BJ (cell line): ENCODE measurements at regions not wholly inside any gene's neighbourhood (a gene's known extent, or its start where the extent isn't known, plus 50 kb on each side); places are given as distances from the start of the nearest gene placed in this dataset.

Experiments
- CTCF ChIA-PET: fragments of 350-600 bp; formaldehyde crosslinking; extraction: SDS; loops from one replicate; lab custom pipeline; 2021; ENCODE audit warnings: antibody characterized with exemption, inconsistent platforms; lab: Yijun Ruan, JAX
- POLR2A ChIA-PET: fragments of 300-600 bp; sonication (Branson Sonifier 250); formaldehyde crosslinking; extraction: SDS; loops from one replicate; lab custom pipeline; 2021; ENCODE audit warnings: antibody characterized with exemption; lab: Charles Lee
- DNase-seq: peaks from one replicate; pipeline ENCODE4 v3.0.0-alpha.2; 2011; ENCODE audit warnings: low read depth
- H3K27me3 ChIP-seq: 2 replicates; pipeline ENCODE4 v1.6.0; 2011; ENCODE audit warnings: low read length; ENCODE audit not compliant: control insufficient read depth, insufficient read depth
- H3K36me3 ChIP-seq: 2 replicates; pipeline ENCODE4 v1.5.1; 2011; ENCODE audit warnings: low read length; ENCODE audit not compliant: control insufficient read depth, insufficient read depth
- H3K4me3 ChIP-seq: 2 replicates; pipeline ENCODE4 v1.5.1; 2011; ENCODE audit warnings: low read depth, mild to moderate bottlenecking, control low read depth, low read length
- TF ChIP-seq, protein P1 (sequence below): IDR thresholded peaks from 2 replicates; pipeline ENCODE4 v1.5.1; 2011; ENCODE audit warnings: low read depth, mild to moderate bottlenecking, control low read depth, inconsistent platforms, low read length, moderate library complexity; ENCODE audit not compliant: insufficient read depth

DNA sequence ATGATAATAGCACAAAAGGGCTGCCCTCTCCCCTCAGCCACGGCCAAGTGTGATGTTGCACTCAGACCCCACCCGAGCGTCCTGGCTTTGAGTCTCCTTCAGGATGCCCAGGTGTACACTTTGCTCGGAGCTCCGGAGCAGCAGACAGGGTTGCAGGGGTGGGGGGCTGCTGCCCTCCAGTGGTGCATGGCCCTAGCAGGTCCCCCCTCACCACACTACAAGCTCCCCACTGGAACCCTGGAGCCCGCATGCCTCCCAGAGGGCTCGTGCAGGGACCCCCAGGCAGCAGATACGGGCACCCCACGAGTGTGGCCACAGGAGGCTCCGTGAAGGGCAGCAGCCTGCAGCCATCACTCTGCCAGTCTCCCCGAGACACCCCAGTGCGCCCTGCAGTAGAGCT, 69.9 kb upstream of the C14orf180 start:
- ChIA-PET POLR2A (no interaction called here), CTCF (no interaction called here)
- H3K4me3 ChIP-seq, result no peak overlapping the region
- DNase-seq, result no peak
- TF ChIP-seq, protein P1, sequence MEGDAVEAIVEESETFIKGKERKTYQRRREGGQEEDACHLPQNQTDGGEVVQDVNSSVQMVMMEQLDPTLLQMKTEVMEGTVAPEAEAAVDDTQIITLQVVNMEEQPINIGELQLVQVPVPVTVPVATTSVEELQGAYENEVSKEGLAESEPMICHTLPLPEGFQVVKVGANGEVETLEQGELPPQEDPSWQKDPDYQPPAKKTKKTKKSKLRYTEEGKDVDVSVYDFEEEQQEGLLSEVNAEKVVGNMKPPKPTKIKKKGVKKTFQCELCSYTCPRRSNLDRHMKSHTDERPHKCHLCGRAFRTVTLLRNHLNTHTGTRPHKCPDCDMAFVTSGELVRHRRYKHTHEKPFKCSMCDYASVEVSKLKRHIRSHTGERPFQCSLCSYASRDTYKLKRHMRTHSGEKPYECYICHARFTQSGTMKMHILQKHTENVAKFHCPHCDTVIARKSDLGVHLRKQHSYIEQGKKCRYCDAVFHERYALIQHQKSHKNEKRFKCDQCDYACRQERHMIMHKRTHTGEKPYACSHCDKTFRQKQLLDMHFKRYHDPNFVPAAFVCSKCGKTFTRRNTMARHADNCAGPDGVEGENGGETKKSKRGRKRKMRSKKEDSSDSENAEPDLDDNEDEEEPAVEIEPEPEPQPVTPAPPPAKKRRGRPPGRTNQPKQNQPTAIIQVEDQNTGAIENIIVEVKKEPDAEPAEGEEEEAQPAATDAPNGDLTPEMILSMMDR, result no peak
- no peaks in the 10 kb centered on the region for H3K27me3 ChIP-seq
- H3K36me3 ChIP-seq, result no peaks in the 10 kb centered on the region

GRCh38 chr14:104510216-104510615, 69.3 kb upstream of the C14orf180 start:
- Histone ChIP-seq H3K27me3 (no peaks in the 10 kb centered on the region), H3K36me3 (no peaks in the 10 kb centered on the region), H3K4me3 (no peak overlapping the region)
- DNase-seq, result no peak
- CTCF ChIA-PET, result interaction anchor here (0.6 kb wide), 1 partner anchor 15 kb away, joined by 3 read pairs; no protein-coding TSS in a partner anchor
- TF ChIP-seq, protein P1, result no peak
- POLR2A ChIA-PET, result no interaction called here

DNA sequence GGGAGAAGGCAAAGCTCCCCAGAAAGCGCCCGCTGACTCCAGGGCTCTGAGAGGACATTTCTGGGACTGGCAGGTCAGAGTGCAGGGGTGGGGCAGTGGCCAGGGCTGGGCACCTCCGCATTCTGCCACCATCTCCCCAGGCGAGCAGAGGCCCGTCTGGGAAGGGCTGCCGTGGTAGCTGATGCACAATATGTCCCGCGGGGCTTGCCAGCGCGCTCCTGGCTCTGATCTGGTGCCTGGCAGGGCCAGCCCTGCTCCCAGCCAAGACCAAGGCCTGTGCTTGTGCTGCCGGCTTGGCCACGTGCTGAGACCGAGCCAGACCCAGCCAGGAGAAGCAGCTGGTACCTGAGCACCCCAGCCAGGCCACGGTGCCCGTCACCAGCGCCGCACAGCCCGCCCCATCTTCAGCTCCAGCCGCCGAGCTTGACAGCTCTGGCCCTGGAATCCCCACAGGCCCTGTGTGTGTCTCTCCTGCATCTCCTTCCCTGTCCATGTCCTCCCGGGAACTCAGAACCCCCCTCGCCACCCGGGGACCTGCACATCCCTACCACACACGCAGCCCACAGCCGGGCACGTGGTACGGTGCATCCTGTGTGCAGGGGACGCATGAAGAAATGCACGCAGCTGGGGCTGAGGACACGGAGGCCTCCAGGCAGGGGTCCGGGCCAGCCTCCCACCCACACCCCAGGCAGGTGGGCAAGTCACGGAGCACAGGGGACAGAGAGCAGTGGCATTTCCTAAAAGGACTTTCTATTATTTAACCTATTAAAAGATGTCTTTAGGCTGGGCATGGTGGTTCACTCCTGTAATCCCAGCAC, 68.6 kb upstream of the C14orf180 start:
- H3K27me3 ChIP-seq, result no peaks in the 10 kb centered on the region
- no peaks in the 10 kb centered on the region for H3K36me3 ChIP-seq
- POLR2A ChIA-PET, result no interaction called here
- TF ChIP-seq, protein P1, result no peak
- CTCF ChIA-PET, result interaction anchor here (0.6 kb wide), 1 partner anchor 16 kb away, joined by 3 read pairs; no protein-coding TSS in a partner anchor
- H3K4me3 ChIP-seq, result no peak overlapping the region
- DNase-seq, result no peak

DNA sequence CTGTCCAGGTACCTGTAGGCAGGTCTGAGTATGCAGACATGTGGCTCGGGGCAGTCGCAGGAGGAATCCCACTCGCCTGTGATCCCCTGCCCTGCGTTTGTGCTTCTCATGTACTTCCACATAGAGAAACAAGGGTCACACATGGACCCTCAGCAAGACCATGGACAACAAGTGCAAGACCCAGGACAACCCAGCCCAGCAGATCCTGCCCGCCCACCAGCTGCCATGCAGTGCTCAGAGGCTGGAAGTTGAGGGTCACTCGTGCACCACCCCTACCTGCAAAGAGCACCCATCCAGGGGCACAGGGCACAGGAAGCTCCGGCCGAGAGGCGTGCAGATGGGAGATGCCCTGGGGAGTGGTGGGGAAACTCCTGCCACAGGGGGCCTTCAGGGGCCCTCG, 67.5 kb upstream of the C14orf180 start:
- ChIA-PET POLR2A (no interaction called here), CTCF (no interaction called here)
- TF ChIP-seq, protein P1, result no peak
- Histone ChIP-seq H3K36me3 (no peaks in the 10 kb centered on the region), H3K27me3 (no peaks in the 10 kb centered on the region), H3K4me3 (no peak overlapping the region)
- DNase-seq, result no peak

- no peak overlapping the region for H3K4me3 ChIP-seq
- POLR2A ChIA-PET, result no interaction called here
- H3K36me3 ChIP-seq, result no peaks in the 10 kb centered on the region
- TF ChIP-seq, protein P1, result no peak
- H3K27me3 ChIP-seq, result no peaks in the 10 kb centered on the region
- DNase-seq, result no peak
- CTCF ChIA-PET, result no interaction called here
These were observed 66.6 kb upstream of the C14orf180 start for GRCh38 chr14:104512771-104513640.
